GM12891 (cell line): ENCODE measurements at regions not wholly inside any gene's neighbourhood (a gene's known extent, or its start where the extent isn't known, plus 50 kb on each side); places are given as distances from the start of the nearest gene placed in this dataset.

ENCODE experiments used
- DNase-seq: peaks from one replicate; pipeline ENCODE4 v3.0.0; 2011; ENCODE audit warnings: low spot score; ENCODE audit not compliant: insufficient read length
- FAIRE-seq: peaks from 2 replicates; lab custom pipeline; 2011; peaks lifted over from hg19 to GRCh38; lab: Jason Lieb, UNC
- PAX5 ChIP-seq: IDR thresholded peaks from 2 replicates; pipeline ENCODE4 v1.6.1; 2011; ENCODE audit warnings: low read length, moderate library complexity, mild to moderate bottlenecking; ENCODE audit not compliant: insufficient read depth, severe bottlenecking
- POLR2A ChIP-seq: IDR thresholded peaks from 2 replicates; pipeline ENCODE4 v1.6.1; 2011; ENCODE audit warnings: low read depth, low read length, control low read depth
- POLR2AphosphoS5 ChIP-seq: IDR thresholded peaks from 2 replicates; pipeline ENCODE4 v1.6.1; 2011; ENCODE audit warnings: low read depth, low read length, control low read depth
- POU2F2 ChIP-seq: IDR thresholded peaks from 2 replicates; pipeline ENCODE4 v1.6.1; 2011; ENCODE audit warnings: low read depth, mild to moderate bottlenecking, control low read depth, low read length, moderate library complexity
- SPI1 ChIP-seq: IDR thresholded peaks from 2 replicates; pipeline ENCODE4 v1.6.1; 2011; ENCODE audit warnings: low read depth, low read length, control low read depth
- TAF1 ChIP-seq: IDR thresholded peaks from 2 replicates; pipeline ENCODE4 v1.6.1; 2011; ENCODE audit warnings: low read depth, low read length, control low read depth

DNA sequence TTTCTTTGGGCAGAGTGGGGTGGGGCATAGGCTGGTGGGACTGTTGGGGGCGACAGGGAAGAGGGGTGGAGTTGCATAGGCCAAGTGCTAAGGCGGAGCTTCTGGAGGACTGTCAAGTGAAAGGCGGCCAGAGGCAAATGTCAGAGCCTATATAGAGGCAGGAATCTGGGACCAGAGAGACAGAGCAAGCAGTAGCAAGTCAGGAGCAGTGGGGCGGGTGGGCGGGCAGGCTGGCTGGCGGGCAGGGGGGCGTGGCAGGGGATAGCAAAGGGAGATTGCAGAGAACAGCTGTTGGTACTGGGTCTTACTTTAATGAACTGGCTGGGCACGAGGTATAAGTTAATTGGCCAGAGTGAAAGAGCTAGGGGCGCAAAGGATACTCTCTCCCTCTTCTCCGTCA lies 89.8 kb downstream of the RTL9 start:
- DNase-seq (no peak), FAIRE-seq (no peak)
- TF ChIP-seq PAX5 (no peak), POU2F2 (no peak), SPI1 (no peak), TAF1 (no peak), POLR2AphosphoS5 (no peak)

DNA sequence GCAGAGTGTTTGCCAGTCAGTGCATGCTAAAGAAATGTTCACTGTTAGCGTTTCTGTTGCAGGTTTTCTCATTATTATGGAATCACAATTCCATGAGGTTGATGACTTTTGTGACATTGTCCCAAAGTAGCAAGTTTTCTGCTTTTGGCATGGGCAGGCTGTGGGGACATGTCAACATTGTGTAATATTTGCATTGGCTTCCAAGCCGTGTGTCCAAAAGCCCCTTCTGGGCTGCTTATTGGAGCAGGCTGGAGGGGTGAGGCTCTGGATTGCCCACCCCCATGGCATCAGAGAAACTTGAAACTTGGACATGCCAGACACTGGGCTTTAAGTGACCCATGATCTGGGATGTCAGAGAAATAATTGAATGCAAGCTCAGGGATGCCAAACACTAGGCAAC lies 90.7 kb downstream of the RTL9 start:
- FAIRE-seq: no peak
- no peak for DNase-seq
- TF ChIP-seq POU2F2 (no peak), SPI1 (no peak), TAF1 (no peak), POLR2A (no peak), POLR2AphosphoS5 (no peak), PAX5 (no peak)

DNA sequence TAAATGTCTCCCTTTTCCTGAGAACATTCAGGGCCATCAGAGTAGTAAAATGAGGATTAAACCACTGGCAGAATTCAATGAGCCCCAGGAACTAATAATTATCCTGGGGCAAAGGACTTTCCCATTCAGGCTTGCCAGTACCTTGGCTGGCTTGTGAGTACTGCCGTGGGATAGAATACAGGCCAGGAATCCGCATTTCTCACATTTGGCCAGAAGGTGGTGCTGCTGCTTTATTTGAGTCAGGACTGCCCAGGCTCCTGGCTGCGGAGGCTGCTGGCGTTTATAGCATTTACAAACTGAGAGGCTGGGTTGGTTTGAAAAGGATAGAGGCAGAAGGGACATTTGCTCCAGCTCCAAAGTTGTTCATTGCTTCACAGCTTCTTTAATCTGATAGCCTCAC lies 91.4 kb downstream of the RTL9 start:
- FAIRE-seq (peak; percentile 94), DNase-seq (peak; percentile 21)
- no peak for TF ChIP-seq PAX5
- TF ChIP-seq POLR2A: no peak
- no peak for TF ChIP-seq POU2F2
- no peak for TF ChIP-seq SPI1
- TF ChIP-seq TAF1: no peak

DNA sequence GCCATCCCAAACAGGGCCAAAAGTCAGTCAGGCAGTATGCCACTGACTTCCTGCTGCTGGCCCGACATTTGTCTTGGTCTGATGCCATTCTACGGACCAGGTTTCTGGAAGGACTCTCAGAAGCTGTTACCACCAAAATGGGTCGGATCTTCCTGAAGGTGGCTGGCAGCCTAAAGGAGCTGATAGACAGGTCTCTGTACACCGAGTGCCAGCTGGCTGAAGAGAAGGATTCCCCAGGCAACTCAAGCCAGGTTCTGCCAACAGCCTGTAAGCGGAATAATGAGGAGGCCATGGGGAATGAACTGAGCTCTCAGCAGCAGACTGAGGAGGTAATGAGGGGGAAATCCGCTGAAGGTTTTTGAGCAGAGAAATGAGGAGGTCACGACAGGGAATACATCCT lies 95.7 kb downstream of the RTL9 start:
- DNase-seq: no peak
- TF ChIP-seq PAX5 (no peak), POLR2A (no peak), POLR2AphosphoS5 (no peak)
- no peak for FAIRE-seq

DNA sequence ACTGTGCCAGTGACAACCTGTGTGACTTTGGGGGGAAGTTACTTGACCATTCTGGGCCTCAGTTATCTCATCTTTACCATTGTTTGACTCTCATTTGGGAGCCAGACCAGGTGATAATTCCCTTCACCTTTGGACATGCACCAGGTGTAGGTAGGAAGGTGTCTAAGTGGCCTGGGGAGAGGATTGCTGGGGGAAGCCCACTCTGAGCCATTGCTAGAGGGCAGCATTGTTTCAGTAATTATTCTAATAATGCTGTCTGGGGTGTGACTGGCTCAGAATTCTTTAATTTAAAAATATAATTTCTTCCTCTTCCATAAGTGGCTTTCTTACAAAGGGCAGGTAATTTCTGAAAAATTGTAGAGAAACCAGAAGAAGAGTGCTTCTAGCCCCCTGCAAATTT lies 104.3 kb downstream of the RTL9 start:
- TF ChIP-seq POLR2A (no peak), SPI1 (no peak), POLR2AphosphoS5 (no peak), PAX5 (no peak)
- no peak for DNase-seq
- FAIRE-seq: no peak

DNA sequence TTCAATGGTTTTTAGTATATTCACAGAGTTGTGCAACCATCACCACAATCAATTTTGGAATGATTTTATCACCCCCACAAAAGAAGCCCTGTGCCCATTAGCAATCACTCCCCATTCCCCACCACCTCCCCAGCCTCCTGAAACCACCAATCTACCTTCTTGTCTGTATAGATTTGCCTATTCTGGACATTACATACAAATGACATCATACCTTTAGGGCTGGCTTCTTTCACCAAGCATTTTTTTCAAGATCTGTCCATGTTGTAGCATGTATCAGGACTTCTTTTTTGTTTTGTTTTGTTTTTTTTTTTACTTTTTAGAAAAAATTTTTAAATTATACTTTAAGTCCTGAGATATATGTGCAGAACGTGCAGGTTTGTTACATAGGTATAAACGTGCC lies 108.1 kb downstream of the RTL9 start:
- DNase-seq: no peak
- TF ChIP-seq PAX5 (no peak), TAF1 (no peak), POU2F2 (no peak), POLR2AphosphoS5 (no peak)
- FAIRE-seq: no peak

DNA sequence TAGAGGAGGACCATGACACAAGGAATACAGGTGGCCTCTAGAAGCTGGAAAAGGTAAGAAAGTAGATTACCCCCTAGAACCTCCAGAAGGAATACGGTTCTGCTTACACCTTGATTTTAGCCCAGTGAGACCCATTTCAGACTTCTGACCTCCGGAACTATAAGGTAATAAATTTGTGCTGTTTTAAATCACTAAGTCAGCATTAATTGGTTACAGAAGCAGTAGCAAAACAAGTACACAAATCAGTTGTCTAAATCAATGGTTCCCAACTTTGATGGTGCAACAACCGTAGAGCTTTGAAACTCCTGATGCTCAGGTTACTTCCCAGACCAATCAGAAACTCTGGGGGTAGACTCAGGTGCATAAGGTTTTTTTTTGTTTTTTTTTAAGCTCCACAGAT lies 113.6 kb downstream of the RTL9 start:
- TF ChIP-seq TAF1 (no peak), POLR2AphosphoS5 (no peak), POU2F2 (no peak), SPI1 (no peak), POLR2A (no peak), PAX5 (no peak)
- DNase-seq (no peak), FAIRE-seq (no peak)

DNA sequence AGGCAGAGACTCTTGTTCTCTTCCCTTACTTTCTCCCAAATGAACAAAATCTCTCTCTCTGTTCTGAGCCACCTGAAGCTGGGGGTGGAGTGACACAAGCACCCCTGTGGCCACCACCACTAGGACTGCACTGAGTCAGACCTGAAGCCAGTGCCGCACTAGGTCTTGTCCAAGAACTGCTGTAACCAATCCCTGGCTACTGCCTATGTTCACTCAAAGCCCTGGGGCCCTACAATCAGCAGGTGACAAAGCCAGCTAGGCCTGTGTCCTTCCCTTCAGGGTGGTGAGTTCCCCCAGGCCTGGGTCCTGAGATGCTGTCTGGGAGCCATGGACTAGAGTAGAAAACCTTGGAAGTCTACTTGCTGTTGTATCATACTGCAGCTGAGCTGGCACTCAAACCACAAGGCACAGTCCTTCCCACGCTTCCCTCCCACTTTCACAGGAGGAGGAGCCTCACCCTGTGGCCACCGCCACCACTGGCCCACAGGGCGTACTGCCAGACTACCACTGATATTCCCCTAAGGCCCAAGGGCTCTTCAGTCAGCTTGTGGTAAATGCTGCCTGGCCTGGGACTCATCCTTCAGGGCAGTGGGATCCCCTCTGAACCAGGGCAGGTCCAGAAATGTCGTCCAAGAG lies 119.1 kb downstream of the RTL9 start:
- FAIRE-seq: no peak
- TF ChIP-seq SPI1 (no peak), TAF1 (no peak), POU2F2 (no peak), POLR2A (no peak), PAX5 (no peak), POLR2AphosphoS5 (no peak)
- DNase-seq: no peak

DNA sequence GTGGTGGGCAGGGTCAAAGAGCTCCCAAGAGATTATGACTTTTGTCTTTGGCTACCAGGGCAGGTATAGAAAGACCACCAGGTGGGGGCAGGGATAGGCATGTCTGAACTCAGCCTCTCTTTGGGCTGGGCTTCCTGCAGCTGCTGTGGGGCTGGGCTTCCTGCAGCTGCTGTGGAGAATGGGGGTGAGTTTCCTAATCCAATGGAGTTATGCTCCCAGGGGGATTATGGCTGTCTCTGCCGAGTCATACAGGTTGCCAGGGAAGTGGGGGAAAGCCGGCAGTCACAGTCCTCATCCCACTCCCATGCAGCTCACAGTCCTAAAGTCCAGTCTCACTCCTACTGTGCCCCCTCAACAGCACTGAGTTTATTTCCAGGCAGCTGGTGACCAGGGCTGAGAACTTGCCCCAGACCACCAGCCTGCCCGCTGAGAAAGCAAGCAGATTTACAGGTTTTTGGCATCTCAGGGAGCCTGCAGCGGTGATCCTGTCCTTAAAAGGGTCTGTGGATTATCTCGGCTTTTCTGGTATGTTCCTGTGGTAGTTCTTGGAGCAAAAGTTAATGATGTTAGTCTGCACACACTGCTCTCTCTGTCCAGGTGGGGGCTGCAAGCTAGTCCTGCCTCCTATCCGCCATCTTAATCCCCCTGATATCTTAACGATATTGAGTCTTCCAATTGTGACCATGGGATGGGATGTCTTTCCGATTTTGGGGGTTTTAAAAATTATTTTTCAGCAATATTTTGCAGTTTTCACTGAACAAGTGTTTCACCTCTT lies 133.4 kb downstream of the RTL9 start:
- TF ChIP-seq SPI1 (no peak), POLR2A (no peak), POLR2AphosphoS5 (no peak), POU2F2 (no peak), TAF1 (no peak), PAX5 (no peak)
- FAIRE-seq (no peak), DNase-seq (no peak)

DNA sequence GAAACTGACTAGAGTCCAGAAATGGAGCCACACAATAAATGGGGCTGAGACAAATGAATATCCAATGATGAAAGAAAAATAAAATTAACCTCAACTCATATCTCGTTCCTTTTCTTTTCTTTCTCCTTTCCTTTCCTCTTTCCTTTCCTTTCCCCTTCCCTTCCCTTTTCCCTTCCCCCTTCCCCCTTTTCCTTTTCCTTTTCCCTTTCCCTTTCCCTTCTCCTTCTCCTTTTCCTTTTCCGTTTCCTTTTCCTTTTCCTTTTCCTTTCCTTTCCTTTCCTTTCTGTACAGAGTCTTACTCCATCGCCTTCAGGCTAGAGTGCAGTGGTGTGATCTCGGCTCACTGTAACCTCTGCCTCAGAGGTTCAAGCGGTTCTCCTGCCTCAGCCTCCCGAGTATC lies 146.3 kb downstream of the RTL9 start:
- TF ChIP-seq PAX5: no peak
- no peak for TF ChIP-seq POU2F2
- TF ChIP-seq TAF1: no peak
- no peak for TF ChIP-seq POLR2A
- TF ChIP-seq POLR2AphosphoS5: no peak
- TF ChIP-seq SPI1: no peak
- no peak for FAIRE-seq
- no peak for DNase-seq
